ENCODE measurements at regions not wholly inside any gene's neighbourhood (a gene's known extent, or its start where the extent isn't known, plus 50 kb on each side); places are given as distances from the start of the nearest gene placed in this dataset.

- Histone ChIP-seq H2AFZ (ENCODE audit: low read length) (no peak overlapping the region), H2BK20ac (ENCODE audit: low read length) (peak overlapping the region; percentile 9; the same call in 1 of the 2 replicates), H3K9ac (replicated peaks in 1 of 4; ENCODE audit: extremely low read depth in 1 of 4, low read depth in 3 of 4, low read length in 3 of 4) (no peak overlapping the region), H3K14ac (ENCODE audit: insufficient read length) (no peak overlapping the region), H4K20me1 (replicated peaks in 1 of 2; ENCODE audit: control insufficient read depth in 1 of 2, insufficient read depth in 2 of 2, low read length in 2 of 2) (no peaks in the 10 kb centered on the region), H2AK5ac (ENCODE audit: low read depth, low read length) (no peak overlapping the region), H4K5ac (ENCODE audit: insufficient read length, low read depth, low read length) (no peak overlapping the region), H3K79me1 (ENCODE audit: low read depth, low read length) (no peaks in the 10 kb centered on the region), H3K23me2 (ENCODE audit: low read depth, low read length) (no peaks in the 10 kb centered on the region), H2BK12ac (ENCODE audit: low read depth, low read length) (no peak overlapping the region), H4K91ac (replicated peaks; ENCODE audit: insufficient read length, low read length) (no peak overlapping the region), H3K4ac (replicated peaks; ENCODE audit: insufficient read length, low read depth, low read length) (no peak overlapping the region), H3K18ac (ENCODE audit: extremely low read depth, low read length) (no peak overlapping the region), H3K27ac (ENCODE audit: low read depth, low read length) (no peak overlapping the region), H3K9me3 (ENCODE audit: insufficient read depth in 2 of 2, low read depth in 1 of 2, low read length in 1 of 2) (no peaks in the 10 kb centered on the region), H3K4me1 (replicated peaks in 1 of 4; ENCODE audit: control insufficient read depth in 3 of 4, insufficient read depth in 4 of 4, low read length in 3 of 4) (peaks cover 1 to 10% (median 7%) of the 10 kb centered on the region in 4 experiments; a peak in 5 of 7 replicates), H3K27me3 (replicated peaks in 1 of 4; ENCODE audit: control insufficient read depth in 3 of 4, extremely low read depth in 1 of 4, insufficient read depth in 3 of 4, low read length in 3 of 4) (no peaks in the 10 kb centered on the region), H3K4me2 (ENCODE audit: insufficient read depth in 1 of 2, low read depth in 2 of 2, low read length in 2 of 2) (peak overlapping the region in 1 of 2 experiments; percentile 32; a peak in 1 of 4 replicates), H3K36me3 (ENCODE audit: control insufficient read depth in 2 of 4, insufficient read depth in 4 of 4, low read length in 3 of 4) (no peaks in the 10 kb centered on the region), H4K8ac (ENCODE audit: extremely low read depth, insufficient read depth, low read length) (no peak overlapping the region), H2BK5ac (ENCODE audit: low read depth, low read length) (peak overlapping the region; percentile 66; the same call in 1 of the 2 replicates), H3K23ac (ENCODE audit: insufficient read length) (no peak overlapping the region), H3K56ac (replicated peaks; ENCODE audit: insufficient read length, low read depth, low read length) (no peak overlapping the region), H2BK15ac (ENCODE audit: low read length) (no peak overlapping the region), H3K79me2 (ENCODE audit: control insufficient read depth in 1 of 2, insufficient read depth in 2 of 2, low read length in 2 of 2) (no peaks in the 10 kb centered on the region), H2BK120ac (replicated peaks; ENCODE audit: low read depth, low read length) (peak overlapping the region; percentile 29), H3K4me3 (ENCODE audit: extremely low read depth in 1 of 4, insufficient read depth in 2 of 4, low read depth in 3 of 4, low read length in 4 of 4) (no peak overlapping the region)
- TF ChIP-seq TEAD4 (IDR thresholded peaks at IDR 0.05; ENCODE audit: low read depth, low read length) (peak; percentile 88), ASH2L (IDR thresholded peaks at IDR 0.05; ENCODE audit: low read length) (no peak), NANOG (IDR thresholded peaks at IDR 0.05; ENCODE audit: insufficient read depth, low read depth, low read length, poor library complexity, severe bottlenecking) (peak; percentile 63), RAD21 (IDR thresholded peaks at IDR 0.05 in 1 of 2, conservative IDR thresholded peaks at IDR 0.05 in 1 of 2; ENCODE audit: low read depth in 2 of 2, low read length in 2 of 2) (peak in 1 of 2 experiments; percentile 5; a peak in 1 of 4 replicates), E2F6 (IDR thresholded peaks at IDR 0.05) (no peak)
- CTCF ChIA-PET (ENCODE audit: partially characterized antibody), result interaction anchor here (0.8 to 1.1 kb wide), 3 partner anchors 58 to 127 kb away, joined by 3 read pairs; partner anchors contain the start of gene LRIG2
- POLR2A ChIA-PET (ENCODE audit: partially characterized antibody), result interaction anchor here (1.0 kb wide), 2 partner anchors 10 to 12 kb away, joined by 3 to 6 read pairs; no protein-coding TSS in a partner anchor
- peak; percentile 86 for FAIRE-seq
- 57% methylated on average over 8 of the region's 8 CpGs; no CpG with 5 or more reads in 1 of the 2 experiments for WGBS, 2 experiments (ENCODE audit: extremely low coverage in 1 of 2, insufficient coverage in 1 of 2, insufficient read length in 1 of 2, insufficient replicate concordance in 2 of 2, low coverage in 1 of 2, low lambda C conversion rate in 2 of 2, missing lambda C conversion rate in 1 of 2)
- DNase-seq (ENCODE audit: low read depth in 1 of 2, low spot score in 2 of 2), result peak in 1 of 2 experiments; percentile 31
Measured at GRCh38 chr1:113199760-113200455, 126.9 kb downstream of the LRIG2 start.

Data from H1 (cell line).